ENCODE measurements at regions not wholly inside any gene's neighbourhood (a gene's known extent, or its start where the extent isn't known, plus 50 kb on each side); places are given as distances from the start of the nearest gene placed in this dataset.
"Not testable (repeated sequence)": the region's sequence is repeated elsewhere in the genome, so short reads cannot be mapped to it uniquely, and the experiment has no call there.

GRCh38 chr17:77836557-77837041 is 121.9 kb upstream of the TNRC6C start:
- Histone ChIP-seq H3K27me3 (replicated peaks; ENCODE audit: control insufficient read depth, insufficient read depth, low read length, poor library complexity, severe bottlenecking) (no peaks in the 10 kb centered on the region), H3K27ac (ENCODE audit: insufficient read depth, low read length, poor library complexity, severe bottlenecking) (no peak overlapping the region), H3K4me3 (ENCODE audit: insufficient read depth, low read depth, low read length, poor library complexity, severe bottlenecking) (no peak overlapping the region), H3K4me1 (ENCODE audit: control insufficient read depth, insufficient read depth, low read length, poor library complexity, severe bottlenecking) (peaks cover 12% of the 10 kb centered on the region), H3K9me3 (ENCODE audit: control insufficient read depth, low read length) (no peaks in the 10 kb centered on the region), H3K36me3 (ENCODE audit: control insufficient read depth, insufficient read depth, low read length) (no peaks in the 10 kb centered on the region)
- no peak for DNase-seq

DNA sequence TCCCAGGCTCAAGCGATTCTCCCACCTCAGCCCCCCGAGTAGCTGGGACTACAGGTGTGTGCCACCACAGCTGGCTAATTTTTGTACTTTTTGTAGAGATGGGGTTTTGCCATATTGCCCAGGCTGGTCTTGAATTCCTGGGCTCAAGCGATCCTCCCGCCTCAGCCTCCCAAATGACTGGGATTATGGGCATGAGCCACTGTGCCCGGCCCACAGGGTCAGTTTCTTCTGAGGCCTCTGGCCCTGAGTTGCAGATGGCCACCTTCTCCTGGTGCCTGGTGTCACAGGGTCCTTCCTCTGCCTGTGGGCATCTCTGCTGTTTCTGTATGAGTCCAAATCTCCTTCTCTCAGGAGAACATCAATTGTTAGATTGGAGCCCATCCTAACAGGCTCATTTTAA is 121.4 kb upstream of the TNRC6C start:
- not testable (repeated sequence) for H3K9me3 ChIP-seq (ENCODE audit: control insufficient read depth, low read length); H3K27ac ChIP-seq (ENCODE audit: insufficient read depth, low read length, poor library complexity, severe bottlenecking); H3K36me3 ChIP-seq (ENCODE audit: control insufficient read depth, insufficient read depth, low read length); H3K27me3 ChIP-seq (replicated peaks; ENCODE audit: control insufficient read depth, insufficient read depth, low read length, poor library complexity, severe bottlenecking); H3K4me3 ChIP-seq (ENCODE audit: insufficient read depth, low read depth, low read length, poor library complexity, severe bottlenecking); DNase-seq
- peaks cover 17% of the 10 kb centered on the region for H3K4me1 ChIP-seq (ENCODE audit: control insufficient read depth, insufficient read depth, low read length, poor library complexity, severe bottlenecking)

DNA sequence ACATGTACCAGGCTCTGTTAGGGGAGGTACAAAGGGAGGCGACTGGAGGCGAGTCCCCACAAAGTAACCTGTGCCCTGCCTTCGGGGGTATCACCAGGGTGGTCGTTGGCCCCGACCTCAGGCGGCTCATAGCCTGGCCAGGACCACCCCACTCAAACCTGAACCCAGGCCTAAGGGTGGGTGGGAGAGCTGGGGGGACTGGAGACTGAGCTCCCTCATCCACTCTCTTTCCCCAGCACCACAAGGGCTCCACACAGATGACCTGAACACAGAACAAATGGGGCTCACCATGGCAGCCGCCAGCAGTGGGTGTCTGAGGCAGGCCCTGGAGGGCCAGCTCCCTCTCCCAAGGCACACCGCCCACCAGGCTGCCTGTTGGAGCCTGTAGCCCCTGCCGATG is 120.6 kb upstream of the TNRC6C start:
- Histone ChIP-seq H3K27ac (ENCODE audit: insufficient read depth, low read length, poor library complexity, severe bottlenecking) (no peak overlapping the region), H3K27me3 (replicated peaks; ENCODE audit: control insufficient read depth, insufficient read depth, low read length, poor library complexity, severe bottlenecking) (no peaks in the 10 kb centered on the region), H3K4me3 (ENCODE audit: insufficient read depth, low read depth, low read length, poor library complexity, severe bottlenecking) (no peak overlapping the region), H3K9me3 (ENCODE audit: control insufficient read depth, low read length) (no peaks in the 10 kb centered on the region), H3K4me1 (ENCODE audit: control insufficient read depth, insufficient read depth, low read length, poor library complexity, severe bottlenecking) (peaks cover 25% of the 10 kb centered on the region), H3K36me3 (ENCODE audit: control insufficient read depth, insufficient read depth, low read length) (no peaks in the 10 kb centered on the region)
- no peak for DNase-seq

DNA sequence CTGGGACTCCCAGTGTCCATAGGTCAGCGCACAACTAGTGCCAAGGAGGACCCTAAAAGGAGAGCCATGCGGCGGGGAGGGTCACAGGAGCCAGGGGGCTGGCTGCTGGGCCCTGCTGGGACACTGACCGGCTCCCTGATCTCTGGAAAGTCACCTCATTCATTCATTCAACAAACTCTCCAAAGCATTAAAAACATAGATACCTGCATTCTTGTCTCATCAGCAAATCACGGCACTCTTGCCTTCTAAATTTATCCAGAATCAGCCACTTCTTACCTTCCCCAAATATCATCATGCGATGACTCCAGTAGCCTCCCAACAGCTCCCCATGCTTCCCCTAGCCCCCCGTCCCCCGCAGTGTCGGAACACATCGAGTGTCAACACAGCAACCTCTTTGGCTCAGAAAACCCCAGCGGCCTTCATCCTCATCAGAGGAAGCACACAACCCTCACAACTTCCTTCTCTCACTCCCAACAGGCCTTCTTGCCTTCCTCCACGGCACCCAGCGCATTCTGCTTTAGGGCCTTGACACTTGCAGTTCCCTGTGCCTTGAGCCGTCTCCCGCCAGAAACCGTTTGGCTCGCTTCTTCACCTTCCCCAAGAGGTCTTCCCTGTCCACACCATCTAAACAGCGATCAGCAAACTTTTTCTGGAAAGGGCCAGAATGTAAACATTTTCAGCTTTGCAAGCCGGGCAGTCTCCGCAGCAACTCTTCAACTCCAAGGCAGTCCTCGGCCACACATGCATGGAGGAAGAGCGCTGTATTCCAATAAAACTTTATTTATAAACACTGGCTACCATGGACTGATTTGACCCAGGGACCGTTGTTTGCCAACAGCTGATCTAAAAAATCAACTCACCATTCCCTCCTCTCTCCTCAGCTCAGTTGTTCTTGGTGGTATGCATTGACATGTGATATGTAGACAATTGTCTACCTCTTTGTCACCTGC is 119.5 kb upstream of the TNRC6C start:
- Histone ChIP-seq H3K4me1 (ENCODE audit: control insufficient read depth, insufficient read depth, low read length, poor library complexity, severe bottlenecking) (peaks cover 31% of the 10 kb centered on the region), H3K27me3 (replicated peaks; ENCODE audit: control insufficient read depth, insufficient read depth, low read length, poor library complexity, severe bottlenecking) (no peaks in the 10 kb centered on the region), H3K4me3 (ENCODE audit: insufficient read depth, low read depth, low read length, poor library complexity, severe bottlenecking) (no peak overlapping the region), H3K9me3 (ENCODE audit: control insufficient read depth, low read length) (no peaks in the 10 kb centered on the region), H3K36me3 (ENCODE audit: control insufficient read depth, insufficient read depth, low read length) (no peaks in the 10 kb centered on the region), H3K27ac (ENCODE audit: insufficient read depth, low read length, poor library complexity, severe bottlenecking) (no peak overlapping the region)
- DNase-seq = no peak

- Histone ChIP-seq H3K4me3 (ENCODE audit: insufficient read depth, low read depth, low read length, poor library complexity, severe bottlenecking) (no peak overlapping the region), H3K27me3 (replicated peaks; ENCODE audit: control insufficient read depth, insufficient read depth, low read length, poor library complexity, severe bottlenecking) (no peaks in the 10 kb centered on the region), H3K36me3 (ENCODE audit: control insufficient read depth, insufficient read depth, low read length) (no peaks in the 10 kb centered on the region), H3K4me1 (ENCODE audit: control insufficient read depth, insufficient read depth, low read length, poor library complexity, severe bottlenecking) (peaks cover 31% of the 10 kb centered on the region), H3K27ac (ENCODE audit: insufficient read depth, low read length, poor library complexity, severe bottlenecking) (no peak overlapping the region), H3K9me3 (ENCODE audit: control insufficient read depth, low read length) (no peaks in the 10 kb centered on the region)
- no peak for DNase-seq
These were observed 118.6 kb upstream of the TNRC6C start for GRCh38 chr17:77839698-77840512.

- Histone ChIP-seq H3K27me3 (replicated peaks; ENCODE audit: control insufficient read depth, insufficient read depth, low read length, poor library complexity, severe bottlenecking) (no peaks in the 10 kb centered on the region), H3K9me3 (ENCODE audit: control insufficient read depth, low read length) (no peaks in the 10 kb centered on the region), H3K27ac (ENCODE audit: insufficient read depth, low read length, poor library complexity, severe bottlenecking) (no peak overlapping the region), H3K4me1 (ENCODE audit: control insufficient read depth, insufficient read depth, low read length, poor library complexity, severe bottlenecking) (peaks cover 31% of the 10 kb centered on the region), H3K4me3 (ENCODE audit: insufficient read depth, low read depth, low read length, poor library complexity, severe bottlenecking) (no peak overlapping the region), H3K36me3 (ENCODE audit: control insufficient read depth, insufficient read depth, low read length) (no peaks in the 10 kb centered on the region)
- DNase-seq = no peak
These were observed 117.9 kb upstream of the TNRC6C start for GRCh38 chr17:77840513-77841165.

DNA sequence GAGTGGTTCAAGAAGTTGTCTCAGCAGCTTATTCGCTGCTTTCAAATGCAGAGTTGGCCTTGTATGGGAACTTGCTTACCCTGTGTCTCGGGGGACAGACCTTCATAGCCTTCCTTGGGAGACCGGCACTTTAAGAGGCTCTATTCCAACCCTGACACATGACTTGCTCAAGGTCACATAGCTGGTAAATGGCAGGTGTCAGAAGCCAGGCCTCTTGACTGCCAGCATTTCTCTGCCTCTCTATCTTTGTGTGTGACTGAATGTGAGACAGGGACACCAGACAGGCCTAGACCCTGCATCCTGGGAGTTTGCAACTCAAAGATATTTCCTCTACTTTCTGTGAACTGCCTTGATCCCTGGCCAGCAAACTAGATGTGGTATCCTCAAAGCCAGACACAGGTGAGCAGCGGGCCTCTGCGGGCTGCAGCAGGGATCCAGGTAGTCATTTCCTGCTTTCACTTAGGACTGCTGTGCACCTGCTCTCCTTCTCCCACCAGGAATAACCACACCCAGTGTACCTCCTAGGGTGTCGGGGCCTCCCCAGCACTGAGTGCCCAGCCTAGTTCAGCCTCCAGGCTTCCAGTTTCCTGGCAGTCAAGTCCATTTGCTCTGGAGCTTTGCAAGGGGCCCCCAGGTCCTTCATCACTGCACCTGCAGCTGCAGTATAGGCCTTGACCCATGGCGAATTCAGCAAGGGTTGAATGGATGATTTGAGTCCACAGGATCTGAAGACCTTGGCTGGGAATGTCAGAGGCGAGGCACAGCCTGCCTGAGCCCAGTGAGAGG is 116.6 kb upstream of the TNRC6C start:
- Histone ChIP-seq H3K9me3 (ENCODE audit: control insufficient read depth, low read length) (no peaks in the 10 kb centered on the region), H3K36me3 (ENCODE audit: control insufficient read depth, insufficient read depth, low read length) (no peaks in the 10 kb centered on the region), H3K4me3 (ENCODE audit: insufficient read depth, low read depth, low read length, poor library complexity, severe bottlenecking) (no peak overlapping the region), H3K27me3 (replicated peaks; ENCODE audit: control insufficient read depth, insufficient read depth, low read length, poor library complexity, severe bottlenecking) (no peaks in the 10 kb centered on the region), H3K4me1 (ENCODE audit: control insufficient read depth, insufficient read depth, low read length, poor library complexity, severe bottlenecking) (peaks cover 42% of the 10 kb centered on the region), H3K27ac (ENCODE audit: insufficient read depth, low read length, poor library complexity, severe bottlenecking) (no peak overlapping the region)
- no peak for DNase-seq

DNA sequence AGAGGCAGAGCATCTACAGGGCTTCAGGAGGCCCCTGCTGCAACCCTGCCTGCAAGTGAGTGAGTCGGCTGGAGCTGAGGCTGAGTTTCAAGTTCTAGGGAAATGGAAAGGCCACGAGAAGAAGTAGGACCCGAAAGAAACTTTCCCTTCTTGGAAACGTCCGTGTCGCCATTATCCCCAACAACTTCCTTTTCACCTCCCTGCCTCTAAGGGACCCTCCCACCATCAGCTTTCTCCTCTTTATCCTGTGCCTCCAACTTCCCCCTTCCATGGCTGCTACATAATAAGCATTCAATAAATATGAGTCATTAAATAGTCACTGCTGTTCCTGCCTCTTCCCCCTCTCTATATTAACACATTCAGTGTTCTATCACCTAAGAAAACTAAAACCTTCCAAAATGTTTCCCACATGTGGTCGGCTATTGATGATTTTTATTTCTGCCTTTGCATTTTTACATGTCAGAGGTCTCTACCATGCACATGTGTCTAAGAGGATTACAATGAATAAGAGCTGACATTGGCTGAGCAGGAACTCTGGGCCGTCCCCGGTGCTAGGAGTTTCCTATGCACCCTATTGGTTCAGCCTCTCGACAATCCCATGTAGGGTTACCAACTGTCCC is 115.9 kb upstream of the TNRC6C start:
- no peaks in the 10 kb centered on the region for H3K36me3 ChIP-seq (ENCODE audit: control insufficient read depth, insufficient read depth, low read length)
- H3K4me1 ChIP-seq (ENCODE audit: control insufficient read depth, insufficient read depth, low read length, poor library complexity, severe bottlenecking) = peaks cover 49% of the 10 kb centered on the region
- peak overlapping the region; percentile 59 for H3K27ac ChIP-seq (ENCODE audit: insufficient read depth, low read length, poor library complexity, severe bottlenecking)
- DNase-seq = no peak
- no peaks in the 10 kb centered on the region for H3K27me3 ChIP-seq (replicated peaks; ENCODE audit: control insufficient read depth, insufficient read depth, low read length, poor library complexity, severe bottlenecking)
- H3K9me3 ChIP-seq (ENCODE audit: control insufficient read depth, low read length) = no peaks in the 10 kb centered on the region
- no peak overlapping the region for H3K4me3 ChIP-seq (ENCODE audit: insufficient read depth, low read depth, low read length, poor library complexity, severe bottlenecking)

All from effector memory CD4-positive, alpha-beta T cell (primary cell).